Testis (tissue), 2 donors: ENCODE measurements at regions not wholly inside any gene's neighbourhood (a gene's known extent, or its start where the extent isn't known, plus 50 kb on each side); places are given as distances from the start of the nearest gene placed in this dataset.

Experiments
- DNase-seq: peaks from one replicate; pipeline ENCODE4 v3.0.0-alpha.2; 2019
- H3K27ac ChIP-seq, 2 donors: fragments of 200-600 bp; sonication (generic); one replicate each; pipeline ENCODE4 v1.5.1; 2019
- H3K27me3 ChIP-seq: fragments of 200-600 bp; sonication (generic); one replicate; pipeline ENCODE4 v1.5.1; 2019
- H3K36me3 ChIP-seq: fragments of 200-600 bp; sonication (generic); one replicate; pipeline ENCODE4 v1.5.1; 2017; ENCODE audit warnings: low read depth; ENCODE audit errors: missing control alignments
- H3K4me1 ChIP-seq: fragments of 200-600 bp; sonication (generic); one replicate; pipeline ENCODE4 v1.5.1; 2019
- H3K4me3 ChIP-seq, 2 donors: fragments of 200-600 bp; sonication (generic); one replicate each; pipeline ENCODE4 v1.5.1; 2017 to 2019
- H3K9me3 ChIP-seq: fragments of 200-600 bp; sonication (generic); one replicate; pipeline ENCODE4 v1.5.1; 2017
- CTCF ChIP-seq, 3 experiments: fragments of 450-650 bp in 2 of 3; fragments of 200-600 bp in 1 of 3; sonication (generic) in 1 of 3; IDR thresholded peaks; one replicate each; pipeline ENCODE4 v1.5.1; 2016 to 2019; ENCODE audit warnings: antibody characterized with exemption in 3 of 3, mild to moderate bottlenecking in 2 of 3, moderate library complexity in 1 of 3
- POLR2A ChIP-seq: fragments of 450-650 bp; IDR thresholded peaks from one replicate; pipeline ENCODE4 v1.6.1; 2017; ENCODE audit warnings: antibody characterized with exemption, mild to moderate bottlenecking, moderate library complexity
- WGBS, 2 donors: methylation state at CpG; one replicate each; pipeline ENCODE4 v1.1.5; 2018; 5-methylcytosine and 5-hydroxymethylcytosine counted together
- intact Hi-C: fragments of 100-400 bp; cut with DNase I; formaldehyde crosslinking; loops from one replicate; pipeline ENCODE4 v1.15.1; 2023; ENCODE audit warnings: low total_unique reads

GRCh38 chr19:28530406-28531035 lies 682.4 kb downstream of the UQCRFS1 start:
- Histone ChIP-seq H3K4me3 (no peak overlapping the region), H3K27me3 (no peaks in the 10 kb centered on the region), H3K36me3 (no peaks in the 10 kb centered on the region), H3K27ac (no peak overlapping the region), H3K9me3 (no peaks in the 10 kb centered on the region), H3K4me1 (no peaks in the 10 kb centered on the region)
- DNase-seq = no peak
- TF ChIP-seq CTCF (IDR thresholded peaks at IDR 0.05) (no peak), POLR2A (no peak)
- WGBS, 2 donors = 81% methylated on average over 2 of the region's 2 CpGs
- intact Hi-C loops = no loop called here

- H3K36me3 ChIP-seq = no peaks in the 10 kb centered on the region
- no peak overlapping the region for H3K27ac ChIP-seq
- no peak for DNase-seq
- H3K4me1 ChIP-seq = no peaks in the 10 kb centered on the region
- intact Hi-C loops = no loop called here
- H3K27me3 ChIP-seq = no peaks in the 10 kb centered on the region
- H3K9me3 ChIP-seq = no peaks in the 10 kb centered on the region
- 75 to 81% methylated on average over 2 of the region's 2 CpGs for WGBS, 2 donors
- H3K4me3 ChIP-seq = no peak overlapping the region
- TF ChIP-seq CTCF (IDR thresholded peaks at IDR 0.05) = no peak
- no peak for TF ChIP-seq POLR2A
These were observed 686.9 kb downstream of the UQCRFS1 start for GRCh38 chr19:28526038-28526437.

DNA sequence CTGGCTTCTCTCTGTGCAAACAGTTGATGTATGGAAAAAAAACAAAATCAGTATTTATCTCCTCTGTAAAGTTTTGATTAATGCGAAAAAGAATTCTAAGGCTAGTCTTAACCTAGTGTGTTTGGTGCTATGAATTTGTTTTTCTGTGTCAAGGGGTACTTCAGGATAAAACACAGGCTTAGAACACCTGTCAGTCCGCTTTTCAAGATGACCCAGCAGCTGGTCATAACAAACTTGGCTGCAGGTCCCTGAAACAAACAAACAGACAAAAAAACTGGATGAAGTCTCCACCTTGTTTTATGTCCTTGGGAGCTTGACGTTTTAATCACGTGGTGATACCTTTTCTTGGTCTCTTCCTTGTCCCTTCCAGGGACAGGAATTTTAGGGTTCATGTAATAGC lies 689.3 kb downstream of the UQCRFS1 start:
- WGBS, 2 donors = 56 to 64% methylated on average over 4 of the region's 4 CpGs
- TF ChIP-seq CTCF (IDR thresholded peaks at IDR 0.05) (no peak), POLR2A (no peak)
- no peak for DNase-seq
- no peaks in the 10 kb centered on the region for H3K36me3 ChIP-seq
- no peaks in the 10 kb centered on the region for H3K27me3 ChIP-seq
- H3K9me3 ChIP-seq = no peaks in the 10 kb centered on the region
- no peak overlapping the region for H3K4me3 ChIP-seq
- H3K4me1 ChIP-seq = no peaks in the 10 kb centered on the region
- intact Hi-C loops = no loop called here
- no peak overlapping the region for H3K27ac ChIP-seq

DNA sequence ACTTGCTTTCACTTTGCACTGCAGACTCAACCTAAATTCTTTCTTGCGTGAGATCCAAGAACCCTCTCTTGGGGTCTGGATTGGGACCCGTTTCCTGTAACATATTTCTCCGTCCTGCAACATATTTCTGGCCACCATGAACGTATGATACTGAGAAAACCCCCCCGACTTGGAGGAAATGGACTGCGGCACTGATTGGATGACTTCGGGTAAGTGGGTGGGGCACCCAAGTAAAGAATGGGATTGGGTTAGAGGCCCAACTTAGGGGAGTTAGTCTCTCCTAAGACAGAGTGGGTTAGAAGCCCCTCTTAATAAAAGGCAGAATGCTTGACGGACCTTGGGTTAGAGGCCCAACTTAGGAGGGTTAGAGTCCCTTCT lies 690.4 kb downstream of the UQCRFS1 start:
- Histone ChIP-seq H3K9me3 (no peaks in the 10 kb centered on the region), H3K4me3 (no peak overlapping the region), H3K27ac (no peak overlapping the region), H3K4me1 (no peaks in the 10 kb centered on the region), H3K27me3 (no peaks in the 10 kb centered on the region), H3K36me3 (no peaks in the 10 kb centered on the region)
- 77 to 86% methylated on average over 8 of the region's 8 CpGs for WGBS, 2 donors
- TF ChIP-seq POLR2A = no peak
- no peak for TF ChIP-seq CTCF (IDR thresholded peaks at IDR 0.05)
- intact Hi-C loops = no loop called here
- no peak for DNase-seq
